ENCODE measurements at regions not wholly inside any gene's neighbourhood (a gene's known extent, or its start where the extent isn't known, plus 50 kb on each side); places are given as distances from the start of the nearest gene placed in this dataset.

DNA sequence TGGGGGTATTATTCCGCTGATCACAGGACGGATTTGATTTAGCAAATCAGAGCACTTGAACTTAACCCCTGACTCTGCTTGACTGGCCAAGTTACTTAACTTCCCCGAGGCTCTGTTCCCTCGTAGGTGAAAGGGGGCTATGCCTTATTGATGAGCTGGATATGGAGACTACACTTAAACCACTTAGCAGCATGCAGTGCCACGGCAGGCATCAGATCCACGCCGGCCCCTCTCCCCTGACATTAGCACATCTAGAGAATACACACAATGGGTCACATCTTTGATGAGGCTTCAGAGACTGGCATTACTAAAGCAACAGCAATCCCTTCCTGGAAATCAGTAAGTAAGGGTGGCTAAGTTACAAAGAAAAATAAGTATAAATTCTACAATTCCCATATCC is 71.0 kb downstream of the ABCC12 start:
- TF ChIP-seq EZH2 (IDR thresholded peaks at IDR 0.05; ENCODE audit: insufficient read depth, poor library complexity, severe bottlenecking) (no peak), EZH2phosphoT487 (IDR thresholded peaks at IDR 0.05; ENCODE audit: insufficient read depth, low read depth) (no peak)
